ENCODE measurements at regions not wholly inside any gene's neighbourhood (a gene's known extent, or its start where the extent isn't known, plus 50 kb on each side); places are given as distances from the start of the nearest gene placed in this dataset.

- Histone ChIP-seq H3K4me1 (ENCODE audit: insufficient read depth, low read length, poor library complexity, severe bottlenecking) (no peaks in the 10 kb centered on the region), H3K27ac (ENCODE audit: low read depth, low read length, poor library complexity, severe bottlenecking) (no peak overlapping the region), H3K36me3 (ENCODE audit: insufficient read depth, low read length, poor library complexity, severe bottlenecking) (no peaks in the 10 kb centered on the region), H3K9me3 (ENCODE audit: low read depth, low read length, poor library complexity, severe bottlenecking) (no peaks in the 10 kb centered on the region), H3K4me3 (ENCODE audit: low read depth, low read length, poor library complexity, severe bottlenecking) (no peak overlapping the region), H3K27me3 (replicated peaks; ENCODE audit: insufficient read depth, low read depth, low read length, poor library complexity) (no peaks in the 10 kb centered on the region)
- POLR2A ChIA-PET (ENCODE audit: low non-redundant PET) = no interaction called here
- CTCF ChIA-PET = no interaction called here
- intact Hi-C loops (cut with micrococcal nuclease; ENCODE audit: unreplicated experiment) = no loop called here
- no peak for TF ChIP-seq CTCF (conservative IDR thresholded peaks at IDR 0.05; ENCODE audit: low read depth, low read length)
- no peak for TF ChIP-seq EZH2 (IDR thresholded peaks at IDR 0.05; ENCODE audit: borderline replicate concordance, low read depth, low read length, poor library complexity, severe bottlenecking)
- BruUV-seq (replicated peaks) = no TSS peak
- no peak for DNase-seq (ENCODE audit: low spot score)
These were observed 83.4 kb upstream of the PRL start for GRCh38 chr6:22380236-22380635.

- intact Hi-C loops (cut with micrococcal nuclease; ENCODE audit: unreplicated experiment) = no loop called here
- no peaks in the 10 kb centered on the region for H3K4me1 ChIP-seq (ENCODE audit: insufficient read depth, low read length, poor library complexity, severe bottlenecking)
- TF ChIP-seq CTCF (conservative IDR thresholded peaks at IDR 0.05; ENCODE audit: low read depth, low read length) (no peak), EZH2 (IDR thresholded peaks at IDR 0.05; ENCODE audit: borderline replicate concordance, low read depth, low read length, poor library complexity, severe bottlenecking) (no peak)
- CTCF ChIA-PET = no interaction called here
- H3K27ac ChIP-seq (ENCODE audit: low read depth, low read length, poor library complexity, severe bottlenecking) = no peak overlapping the region
- POLR2A ChIA-PET (ENCODE audit: low non-redundant PET) = no interaction called here
- no peaks in the 10 kb centered on the region for H3K9me3 ChIP-seq (ENCODE audit: low read depth, low read length, poor library complexity, severe bottlenecking)
- no peaks in the 10 kb centered on the region for H3K27me3 ChIP-seq (replicated peaks; ENCODE audit: insufficient read depth, low read depth, low read length, poor library complexity)
- H3K36me3 ChIP-seq (ENCODE audit: insufficient read depth, low read length, poor library complexity, severe bottlenecking) = no peaks in the 10 kb centered on the region
- no peak overlapping the region for H3K4me3 ChIP-seq (ENCODE audit: low read depth, low read length, poor library complexity, severe bottlenecking)
- no peak for DNase-seq (ENCODE audit: low spot score)
- no TSS peak for BruUV-seq (replicated peaks)
These were observed 85.2 kb upstream of the PRL start for GRCh38 chr6:22381845-22382544.

GRCh38 chr6:22383016-22383415, 86.2 kb upstream of the PRL start:
- Histone ChIP-seq H3K27me3 (replicated peaks; ENCODE audit: insufficient read depth, low read depth, low read length, poor library complexity) (no peaks in the 10 kb centered on the region), H3K36me3 (ENCODE audit: insufficient read depth, low read length, poor library complexity, severe bottlenecking) (no peaks in the 10 kb centered on the region), H3K4me3 (ENCODE audit: low read depth, low read length, poor library complexity, severe bottlenecking) (no peak overlapping the region), H3K9me3 (ENCODE audit: low read depth, low read length, poor library complexity, severe bottlenecking) (no peaks in the 10 kb centered on the region), H3K4me1 (ENCODE audit: insufficient read depth, low read length, poor library complexity, severe bottlenecking) (no peaks in the 10 kb centered on the region), H3K27ac (ENCODE audit: low read depth, low read length, poor library complexity, severe bottlenecking) (no peak overlapping the region)
- no peak for TF ChIP-seq CTCF (conservative IDR thresholded peaks at IDR 0.05; ENCODE audit: low read depth, low read length)
- TF ChIP-seq EZH2 (IDR thresholded peaks at IDR 0.05; ENCODE audit: borderline replicate concordance, low read depth, low read length, poor library complexity, severe bottlenecking) = no peak
- no peak for DNase-seq (ENCODE audit: low spot score)
- intact Hi-C loops (cut with micrococcal nuclease; ENCODE audit: unreplicated experiment) = no loop called here
- ChIA-PET POLR2A (ENCODE audit: low non-redundant PET) (no interaction called here), CTCF (no interaction called here)
- BruUV-seq (replicated peaks) = no TSS peak

Measured in A673 (cell line).